LoVo (cell line): ENCODE measurements at regions not wholly inside any gene's neighbourhood (a gene's known extent, or its start where the extent isn't known, plus 50 kb on each side); places are given as distances from the start of the nearest gene placed in this dataset.

ENCODE experiments used
- DNase-seq: peaks from one replicate; pipeline ENCODE4 v3.0.0-alpha.2; 2016; ENCODE audit warnings: low spot score

DNA sequence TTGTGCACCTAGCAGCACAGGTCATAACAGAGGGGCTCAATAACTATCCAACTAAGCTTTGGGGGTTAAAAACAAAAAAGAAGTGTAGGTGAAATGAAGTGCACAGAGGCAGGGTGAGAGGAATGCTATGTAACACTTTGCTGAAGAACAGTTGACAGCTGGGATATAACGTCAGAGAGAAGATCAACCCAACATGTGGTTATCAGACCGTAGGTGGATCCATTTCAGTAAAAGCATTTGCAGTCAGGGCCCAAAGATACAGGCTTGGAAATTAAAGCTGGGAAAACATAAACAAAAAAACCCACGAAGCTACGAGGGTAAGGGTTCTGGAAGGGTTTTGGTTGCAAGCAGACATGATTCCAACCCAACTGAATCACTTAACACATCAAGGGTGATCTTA lies 377.5 kb upstream of the NR2F2 start:
- DNase-seq: no peak

DNA sequence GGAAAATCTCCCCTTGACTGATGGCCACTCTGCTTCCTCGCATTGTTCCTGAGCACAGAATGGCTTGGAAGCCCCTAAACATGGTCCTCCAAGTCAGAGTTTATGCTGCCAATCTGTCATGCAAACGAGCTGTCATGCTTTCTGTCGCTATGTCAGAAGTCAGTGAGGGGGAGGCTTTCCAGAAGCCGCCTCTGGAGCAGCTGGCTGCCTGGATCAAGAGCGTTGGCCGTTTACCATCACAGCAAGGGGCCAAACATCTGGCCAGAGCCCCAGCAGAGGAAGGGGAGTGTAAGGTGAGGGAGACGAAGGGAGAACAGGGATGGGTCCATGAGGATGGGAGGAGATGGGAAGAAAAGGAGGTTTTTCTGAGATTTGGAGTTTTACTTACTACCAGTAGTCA lies 372.6 kb upstream of the NR2F2 start:
- no peak for DNase-seq

DNA sequence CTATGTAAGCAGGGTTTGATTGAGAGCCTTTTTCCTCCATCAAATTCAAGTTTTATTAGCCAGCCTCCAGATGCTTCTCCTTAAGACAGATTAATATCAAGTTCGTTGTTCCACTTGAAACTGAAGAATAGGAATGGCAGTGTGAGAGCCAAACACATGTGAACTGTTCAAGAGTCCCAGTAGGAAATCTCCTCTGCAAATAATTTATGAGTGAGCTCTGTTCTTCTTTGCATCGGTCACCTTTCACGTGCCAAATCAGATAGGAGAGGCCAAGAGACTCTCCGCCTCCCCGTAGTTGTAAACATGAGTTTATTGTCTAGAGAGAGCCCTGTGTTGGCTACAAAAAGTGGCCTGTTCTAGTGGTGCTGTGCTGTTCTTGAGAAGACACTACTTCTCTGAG lies 372.1 kb upstream of the NR2F2 start:
- no peak for DNase-seq

DNA sequence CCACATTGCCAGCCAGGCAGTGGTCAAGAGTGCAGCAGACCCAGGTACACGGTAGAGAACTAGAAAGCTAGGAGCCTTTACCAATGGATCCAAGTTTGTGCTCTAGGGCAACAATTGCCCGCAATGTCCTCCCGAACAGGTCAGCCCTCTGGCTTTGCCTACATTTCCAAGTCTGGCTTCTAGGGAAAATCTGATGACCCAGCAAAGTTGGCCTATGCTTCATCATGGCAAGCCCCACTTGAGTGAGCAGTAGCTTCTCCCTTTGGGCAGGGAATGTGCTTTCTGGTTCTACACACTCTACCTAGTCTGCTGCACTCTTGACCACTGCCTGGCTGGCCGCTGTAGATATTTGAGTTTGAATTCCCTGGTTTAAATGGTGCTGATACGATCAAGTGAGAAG lies 361.6 kb upstream of the NR2F2 start:
- DNase-seq: no peak

DNA sequence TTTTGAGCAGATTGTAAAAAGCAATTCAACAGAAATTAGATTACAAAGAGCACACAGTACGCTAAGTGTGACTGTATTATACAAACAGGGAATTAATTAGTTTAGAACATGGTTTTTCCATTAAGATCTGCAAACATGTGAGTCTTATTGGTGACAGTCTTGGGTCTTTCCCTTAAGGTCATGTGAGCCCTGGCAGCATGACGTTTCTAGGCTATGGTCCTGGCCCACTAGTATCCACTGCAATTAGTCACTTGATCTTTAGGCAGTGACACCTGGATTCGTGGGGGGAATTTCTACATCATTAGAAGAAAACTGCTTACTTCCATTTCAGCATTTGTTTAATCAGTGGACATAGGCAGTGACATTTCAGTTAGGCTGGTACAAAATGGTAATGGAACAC lies 360.2 kb upstream of the NR2F2 start:
- DNase-seq: no peak

DNA sequence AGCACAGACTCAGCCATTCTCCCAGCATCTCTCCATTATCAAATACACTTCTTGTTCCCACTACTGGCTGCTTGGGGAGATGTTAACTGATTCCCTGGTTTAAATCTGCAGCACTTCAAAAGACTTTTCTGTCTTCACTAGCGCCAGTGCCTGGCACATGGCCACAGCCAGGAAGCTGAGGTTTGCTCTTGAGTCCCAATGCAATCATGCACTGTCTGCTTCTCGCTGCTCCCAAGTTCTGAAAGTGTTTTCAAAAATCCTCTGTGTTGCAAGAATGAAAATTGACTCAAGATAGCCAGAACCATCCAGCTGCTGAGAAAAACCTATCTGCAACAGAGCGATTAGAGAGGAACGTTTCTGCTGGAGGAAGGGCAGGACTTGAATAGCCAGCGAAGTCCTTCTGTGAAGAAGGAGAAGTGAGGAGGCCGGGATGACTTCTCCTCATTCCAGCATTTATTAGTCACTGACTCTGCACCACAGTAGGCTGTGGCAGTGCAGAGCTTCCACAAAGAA lies 358.4 kb upstream of the NR2F2 start:
- DNase-seq: no peak

DNA sequence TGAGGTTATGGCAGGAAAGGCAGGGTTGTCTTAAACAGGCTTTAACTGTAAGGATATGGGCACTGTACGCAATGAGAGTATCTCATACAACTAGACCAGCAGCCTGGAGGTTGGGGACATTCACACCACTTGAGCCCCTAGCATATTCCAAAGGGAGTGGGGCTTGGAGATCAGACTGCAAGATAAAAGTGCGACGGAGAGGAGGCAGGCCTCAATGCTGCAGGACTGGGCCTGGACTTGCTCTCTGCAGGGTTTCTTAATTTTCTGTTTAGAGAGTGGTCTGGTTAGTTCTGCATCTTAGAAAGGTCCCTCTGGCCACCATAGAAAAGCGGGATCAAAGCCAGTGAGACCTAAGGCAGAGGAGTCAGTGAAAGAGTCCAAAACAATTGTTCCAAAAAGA lies 357.7 kb upstream of the NR2F2 start:
- DNase-seq: no peak

DNA sequence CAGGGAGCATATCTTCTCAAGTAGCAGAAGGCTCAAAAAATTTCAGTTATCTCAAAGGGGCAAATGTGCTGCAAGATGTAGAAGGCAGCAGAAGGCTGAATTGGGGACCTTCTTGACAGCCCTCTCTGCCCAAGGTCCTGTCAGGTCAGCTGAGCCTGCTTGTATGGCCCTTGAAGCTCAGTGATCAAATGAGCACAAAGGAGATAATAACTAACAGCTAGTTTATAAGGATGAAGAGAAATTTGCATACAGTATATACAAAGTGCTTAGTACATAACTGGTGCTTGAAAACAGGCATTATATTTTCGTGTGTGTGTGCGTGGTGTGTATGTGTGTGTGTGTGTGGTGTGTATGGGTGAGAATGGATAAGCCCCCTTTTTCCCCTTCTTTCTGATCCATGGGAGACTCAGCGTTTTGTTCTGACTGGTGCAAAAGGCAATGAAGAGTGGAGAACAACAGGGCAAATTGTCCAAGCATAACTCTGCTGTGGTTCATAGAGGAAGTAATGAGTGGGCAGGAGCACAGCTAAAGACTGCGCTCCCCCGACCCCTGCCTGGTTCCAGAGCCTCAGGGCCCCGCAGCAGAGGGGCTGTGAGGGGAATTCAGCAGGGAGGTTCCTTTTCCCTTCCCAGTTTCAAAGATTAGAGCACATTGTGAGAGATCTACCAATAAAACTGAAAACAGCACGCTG lies 356.8 kb upstream of the NR2F2 start:
- DNase-seq: no peak

DNA sequence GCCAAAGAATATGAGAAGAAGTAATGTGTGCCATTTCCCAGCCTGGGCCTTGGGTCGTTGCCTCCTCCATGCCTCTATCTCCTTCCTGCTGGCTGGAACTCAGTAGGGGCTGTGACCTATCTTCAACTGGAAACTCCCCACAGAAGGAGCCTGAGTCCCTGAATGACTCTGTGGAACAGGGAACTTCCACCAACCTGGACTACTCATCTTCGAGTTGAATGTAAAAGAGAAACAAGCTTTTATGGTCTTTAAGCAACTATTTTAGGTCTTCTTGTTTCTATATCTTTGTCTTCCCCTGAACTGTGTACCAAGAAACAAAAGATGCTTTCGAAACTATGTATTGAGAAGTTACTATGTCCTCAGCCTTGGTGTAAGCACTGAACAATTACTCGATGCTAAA lies 355.3 kb upstream of the NR2F2 start:
- DNase-seq: no peak

DNA sequence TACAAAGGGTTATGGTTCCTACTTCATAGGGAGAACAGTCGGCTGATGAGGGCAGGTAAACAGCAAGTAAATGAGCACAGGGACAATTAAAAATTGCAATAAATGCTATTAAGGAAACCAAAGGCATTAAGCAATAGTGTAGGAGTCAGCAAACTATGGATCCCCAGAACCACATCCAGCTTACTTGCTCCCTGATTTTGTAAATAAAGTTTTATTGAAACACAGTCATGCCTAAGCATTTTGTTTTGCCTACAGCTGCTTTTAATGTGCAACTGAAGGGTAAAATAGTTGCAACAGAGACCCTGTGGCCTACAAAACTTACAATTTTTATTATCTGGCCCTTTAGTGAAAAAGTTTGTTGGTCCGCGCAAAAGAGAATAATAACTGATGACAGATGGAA lies 351.2 kb upstream of the NR2F2 start:
- no peak for DNase-seq

DNA sequence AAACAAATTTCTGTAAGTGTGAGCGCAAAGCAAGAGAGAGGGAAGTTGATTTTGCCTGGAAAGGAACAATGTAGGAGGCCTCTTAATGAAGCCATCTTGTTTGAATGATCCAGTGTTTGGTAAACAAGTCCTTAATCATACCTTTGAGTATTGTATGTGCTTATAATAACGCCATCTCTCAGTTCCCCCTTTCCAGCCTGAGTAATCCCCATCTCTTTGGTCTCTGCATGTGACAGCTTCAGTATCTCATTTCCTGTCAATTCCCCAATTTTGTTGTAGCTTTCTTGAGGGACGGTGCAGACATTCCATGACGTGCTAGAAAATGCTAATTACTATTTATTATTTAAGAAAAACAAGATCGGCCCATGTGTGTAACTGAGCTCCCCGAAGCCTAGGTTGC lies 349.3 kb upstream of the NR2F2 start:
- no peak for DNase-seq

DNA sequence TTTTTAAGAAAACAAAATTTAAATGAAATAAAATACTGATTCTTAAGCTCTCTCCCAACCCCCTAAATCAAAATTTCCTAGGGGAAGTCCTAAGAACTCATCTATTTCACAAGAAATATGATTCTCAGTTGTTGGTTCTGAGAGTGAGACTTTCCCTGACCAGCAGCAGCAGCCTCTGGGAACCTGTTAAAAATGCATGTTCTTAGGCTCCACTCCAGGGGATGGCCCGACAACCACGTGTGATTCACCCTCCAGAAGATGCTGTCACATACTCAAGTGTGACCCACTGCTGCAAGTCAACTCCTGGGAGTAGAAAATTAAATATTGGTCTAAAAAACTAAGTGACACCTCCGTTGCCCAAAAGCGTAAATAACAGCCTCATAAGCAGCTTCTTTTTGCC lies 343.2 kb upstream of the NR2F2 start:
- DNase-seq: no peak

DNA sequence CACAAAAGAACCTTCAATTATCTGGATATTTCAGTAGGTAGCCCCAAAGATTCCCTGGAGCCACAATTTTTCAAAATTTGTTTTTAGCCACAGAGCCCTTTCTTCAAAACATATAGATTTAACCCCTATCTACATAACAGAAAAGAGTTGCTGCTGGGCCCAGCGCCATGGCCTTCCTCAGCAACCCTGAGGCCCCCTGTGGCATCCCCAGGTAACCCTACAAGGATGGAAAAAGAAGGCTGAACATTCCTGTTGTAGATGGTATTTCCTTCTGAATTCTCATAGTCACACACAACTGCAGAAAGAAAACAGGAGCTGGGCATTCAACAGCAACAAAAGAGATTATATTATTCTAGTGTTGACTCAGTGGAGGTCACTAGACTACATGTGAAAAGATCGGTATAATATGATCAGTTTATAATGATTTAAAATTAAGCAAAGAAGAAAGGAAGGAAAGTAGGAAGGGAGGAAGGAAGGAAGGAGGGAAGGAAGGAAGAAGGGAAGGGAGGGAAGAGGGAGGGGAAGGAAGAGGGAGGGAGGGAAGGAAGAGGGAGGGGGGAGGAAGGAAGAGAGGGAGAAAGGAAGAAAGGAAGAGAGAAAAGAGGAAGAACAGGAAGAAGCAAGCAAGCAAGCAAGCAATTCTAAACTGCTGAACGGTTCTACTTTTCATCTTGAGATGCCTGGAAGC lies 342.5 kb upstream of the NR2F2 start:
- no peak for DNase-seq

DNA sequence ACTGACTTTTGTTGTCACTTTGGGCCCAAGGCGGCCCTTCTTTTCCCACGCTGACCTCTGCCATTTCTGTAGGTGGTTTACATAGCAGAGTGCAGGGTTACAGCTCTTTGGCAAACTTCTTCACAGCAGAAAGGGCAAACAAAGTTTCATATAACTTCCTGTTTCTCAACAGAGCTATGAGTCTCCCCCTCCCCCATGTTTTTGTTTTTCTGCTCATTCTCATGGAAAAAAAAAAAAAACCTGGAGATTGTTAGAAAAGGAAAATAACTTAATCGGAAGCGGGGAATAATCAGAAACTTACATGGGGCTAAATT lies 342.0 kb upstream of the NR2F2 start:
- DNase-seq: no peak

DNA sequence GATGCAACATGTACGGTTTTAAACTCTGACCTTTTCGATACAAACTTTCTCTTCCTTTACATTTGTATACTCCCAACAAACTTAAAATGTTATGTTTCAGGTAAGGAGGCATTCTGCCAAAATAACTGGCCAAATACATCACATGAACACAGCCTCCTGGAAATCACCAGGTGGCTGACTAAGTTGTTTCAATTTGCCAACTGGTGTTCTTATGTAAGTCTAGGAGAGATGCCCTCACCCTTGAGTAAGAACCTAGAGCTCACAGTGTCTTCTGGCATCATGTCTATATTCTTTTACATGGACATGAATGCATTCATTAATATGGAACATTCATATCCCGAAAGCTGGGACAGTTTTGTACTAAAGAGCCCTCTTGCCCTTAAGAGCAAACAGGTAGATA lies 341.1 kb upstream of the NR2F2 start:
- no peak for DNase-seq

DNA sequence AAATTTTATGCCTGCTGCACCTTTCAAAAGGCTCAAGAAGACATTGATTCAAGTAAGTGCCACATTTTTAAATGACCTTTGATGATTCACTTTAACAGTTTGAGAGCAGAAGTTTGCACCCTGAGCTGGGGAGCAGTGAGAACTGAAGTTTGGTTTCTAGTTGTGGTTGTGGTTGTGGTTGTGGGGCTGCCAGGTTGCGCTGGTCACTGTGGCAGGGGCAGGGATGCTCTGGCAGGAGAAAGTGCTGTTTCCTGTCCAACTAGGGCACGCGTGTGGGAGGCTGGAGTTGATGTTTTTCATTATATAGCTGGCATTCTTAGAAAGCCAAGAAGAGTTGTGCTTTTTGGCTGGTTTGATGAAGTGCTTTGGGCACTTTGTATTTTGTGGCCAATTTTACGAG lies 339.7 kb upstream of the NR2F2 start:
- DNase-seq: no peak

DNA sequence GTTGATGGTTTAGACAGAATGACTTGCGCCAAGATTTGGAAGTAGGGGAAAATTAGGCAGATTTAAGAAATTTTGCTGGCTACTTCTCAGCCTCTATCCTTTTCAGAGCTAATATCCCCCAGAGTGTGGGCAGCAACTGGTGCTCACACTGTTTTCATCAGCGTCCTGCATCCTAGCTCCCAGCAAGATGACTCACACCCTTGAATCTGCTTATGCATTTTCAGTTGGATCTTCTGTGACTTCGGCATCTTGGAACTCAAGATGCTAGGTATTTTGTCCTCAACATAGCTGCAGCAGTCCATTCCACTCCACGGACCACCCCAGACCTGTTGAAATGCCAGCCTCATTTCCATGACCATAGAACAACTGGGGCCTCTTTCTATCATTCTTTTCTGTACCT lies 336.1 kb upstream of the NR2F2 start:
- no peak for DNase-seq

DNA sequence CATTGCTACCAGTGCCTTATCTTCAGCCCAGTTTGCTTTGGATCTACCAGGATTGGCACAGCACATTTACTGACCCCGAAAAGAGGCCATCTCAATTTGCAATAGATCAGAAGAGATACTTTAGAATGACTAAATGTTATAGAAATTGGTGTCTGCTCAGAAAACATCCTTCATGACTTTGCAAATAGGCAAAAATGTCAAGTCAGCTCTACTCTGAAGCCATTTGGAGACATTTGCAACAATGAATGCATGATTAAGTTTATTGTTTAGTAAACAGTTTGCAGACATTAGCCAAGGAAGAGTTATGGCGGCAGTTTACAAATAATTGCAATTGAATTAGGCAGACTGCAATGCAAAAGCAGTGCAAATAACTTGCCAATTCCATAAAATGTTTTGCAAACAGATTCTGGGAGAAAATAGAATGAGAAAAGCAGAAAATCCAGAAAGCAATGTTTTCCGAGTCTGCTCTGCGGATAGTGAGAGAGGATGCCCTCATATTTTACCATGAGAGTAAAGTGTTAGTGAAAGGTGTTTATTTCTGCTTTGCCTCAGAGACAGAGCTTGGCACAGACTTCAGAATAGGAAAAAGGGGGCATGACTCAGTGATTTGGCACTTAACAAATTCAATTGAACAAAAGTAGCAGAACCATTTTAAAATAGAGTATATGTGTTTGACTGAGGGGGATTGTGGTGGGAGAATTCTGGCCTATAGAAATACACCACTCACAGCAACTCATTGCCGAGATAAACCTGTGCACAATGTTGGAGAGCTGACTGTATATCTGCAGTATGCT lies 334.9 kb upstream of the NR2F2 start:
- no peak for DNase-seq

DNA sequence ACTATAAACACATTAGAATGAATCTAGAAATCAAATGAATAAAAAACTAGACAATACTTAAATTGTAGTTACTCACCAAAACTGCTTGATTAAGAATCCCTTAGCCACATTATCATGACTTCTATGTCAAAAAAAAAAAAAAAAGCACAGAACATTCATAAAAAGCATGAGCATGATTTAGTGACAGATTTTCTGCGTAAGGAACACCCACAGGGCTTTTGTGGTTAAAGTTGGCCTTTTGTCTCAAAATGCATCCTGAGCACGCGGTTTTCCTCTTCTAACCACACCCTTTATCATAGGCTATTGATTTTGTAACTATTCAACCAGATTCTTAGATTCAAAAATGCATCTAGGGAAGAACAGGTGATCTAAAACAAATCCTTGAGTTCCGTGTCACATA lies 334.0 kb upstream of the NR2F2 start:
- DNase-seq: no peak

DNA sequence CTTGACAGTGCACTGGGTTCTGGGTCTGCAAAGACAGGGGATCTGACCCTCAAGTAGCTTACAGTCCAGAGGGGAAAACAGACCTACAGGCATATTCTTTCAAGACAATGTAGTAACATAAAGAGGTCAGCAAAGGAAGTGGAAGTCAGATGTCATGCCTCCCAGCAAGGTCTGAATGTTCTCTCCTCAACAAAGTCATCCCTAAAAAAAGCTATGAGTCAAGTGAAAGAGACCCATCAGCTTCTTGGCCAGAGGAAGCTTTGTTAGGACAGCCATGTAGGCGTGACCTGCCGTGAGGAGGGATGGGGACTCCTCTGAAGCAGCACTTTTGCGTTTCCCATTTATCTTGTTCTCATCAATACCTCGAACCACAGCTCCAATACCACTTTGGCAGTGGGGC lies 331.6 kb upstream of the NR2F2 start:
- no peak for DNase-seq

DNA sequence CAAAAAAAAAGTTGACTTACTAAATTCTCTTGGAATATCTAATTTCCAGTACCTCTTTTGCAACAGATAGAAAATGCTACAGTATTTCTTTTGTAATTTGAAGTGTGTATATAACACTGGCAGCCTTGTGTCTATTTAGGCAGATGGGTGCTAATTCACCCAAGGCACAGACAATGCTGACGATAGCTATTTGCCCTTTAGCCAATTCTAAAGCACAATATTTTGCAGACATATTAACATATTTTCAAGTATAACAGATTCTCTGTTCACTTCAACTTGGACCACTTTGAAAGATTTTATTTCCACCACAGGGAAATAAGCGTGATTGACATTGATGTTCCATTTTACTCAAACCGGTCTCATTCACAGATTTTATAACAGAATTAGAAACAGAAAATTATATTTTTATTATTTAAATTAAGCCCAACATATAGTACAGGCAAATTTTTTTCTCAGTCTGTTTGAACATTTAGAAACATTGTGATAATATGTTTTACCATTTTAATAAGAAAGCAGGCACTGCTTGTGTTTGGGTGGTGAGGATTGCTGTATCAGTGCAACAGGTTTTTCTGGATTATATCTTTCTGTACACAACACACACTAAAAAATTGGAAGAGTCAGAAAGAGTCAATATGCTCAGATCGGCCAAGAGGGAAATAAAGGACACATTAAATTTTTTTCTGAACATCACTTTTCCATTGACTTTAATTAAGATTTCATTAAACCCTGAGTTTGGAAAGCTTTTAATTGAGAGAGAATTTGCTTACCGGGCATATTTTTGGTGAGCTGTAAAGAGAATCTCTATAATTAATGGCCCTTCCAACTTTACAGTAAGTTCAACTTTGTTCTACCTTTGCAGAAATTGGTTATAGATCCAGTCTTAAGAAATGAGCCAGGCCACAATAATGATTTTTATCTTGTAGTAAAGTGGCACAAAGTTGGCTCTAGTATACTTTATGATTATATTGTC lies 327.3 kb upstream of the NR2F2 start:
- DNase-seq: no peak

DNA sequence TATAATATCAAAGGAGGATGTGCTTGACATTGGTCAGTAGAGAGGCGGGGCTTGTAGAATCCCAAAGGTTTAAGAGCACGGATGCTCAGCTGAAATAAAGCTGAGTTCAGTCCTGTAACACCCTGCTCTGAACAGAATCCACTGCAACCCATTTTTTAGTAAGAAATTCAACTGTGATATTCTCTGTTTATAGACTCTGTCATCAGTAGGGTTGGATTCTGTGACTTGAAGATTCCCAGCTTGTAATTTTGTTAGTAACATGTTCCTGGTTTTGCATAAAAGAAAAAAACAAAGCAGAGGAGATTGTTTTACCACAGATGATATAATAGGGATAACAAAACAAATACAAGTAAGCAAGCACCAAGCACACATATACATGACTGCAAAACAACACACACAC lies 324.6 kb upstream of the NR2F2 start:
- DNase-seq: no peak
